Activated T-cell treated with anti-CD3 and anti-CD28 coated beads, Interleukin-2, amount 50 U/mL, for 4 hours (primary cell): ENCODE measurements at regions not wholly inside any gene's neighbourhood (a gene's known extent, or its start where the extent isn't known, plus 50 kb on each side); places are given as distances from the start of the nearest gene placed in this dataset.
A peak's percentile ranks its signal among the peaks of the same experiment; 100 is the strongest.

ENCODE experiments used
- ATAC-seq, 2 donors: fragments of 200-7000 bp; cut with Tn5 transposase; one replicate each; pipeline ENCODE4 v1.10.0; 2021
- DNase-seq: peaks from one replicate; pipeline ENCODE4 v3.0.0-alpha.2; 2020
- H3K27me3 Mint-ChIP-seq: one replicate; pipeline ENCODE4 v1.8.0; 2021; ENCODE audit warnings: low read depth, mixed read lengths
- H3K36me3 Mint-ChIP-seq: one replicate; pipeline ENCODE4 v1.8.0; 2022; ENCODE audit warnings: mixed read lengths; ENCODE audit not compliant: insufficient read depth
- H3K4me1 Mint-ChIP-seq: one replicate; pipeline ENCODE4 v1.8.0; 2021; ENCODE audit warnings: low read depth, mixed read lengths
- H3K4me3 Mint-ChIP-seq: one replicate; pipeline ENCODE4 v1.8.0; 2021; ENCODE audit warnings: mild to moderate bottlenecking, moderate library complexity, mixed read lengths
- H3K9me3 Mint-ChIP-seq: one replicate; pipeline ENCODE4 v1.8.0; 2021; ENCODE audit warnings: mixed read lengths

DNA sequence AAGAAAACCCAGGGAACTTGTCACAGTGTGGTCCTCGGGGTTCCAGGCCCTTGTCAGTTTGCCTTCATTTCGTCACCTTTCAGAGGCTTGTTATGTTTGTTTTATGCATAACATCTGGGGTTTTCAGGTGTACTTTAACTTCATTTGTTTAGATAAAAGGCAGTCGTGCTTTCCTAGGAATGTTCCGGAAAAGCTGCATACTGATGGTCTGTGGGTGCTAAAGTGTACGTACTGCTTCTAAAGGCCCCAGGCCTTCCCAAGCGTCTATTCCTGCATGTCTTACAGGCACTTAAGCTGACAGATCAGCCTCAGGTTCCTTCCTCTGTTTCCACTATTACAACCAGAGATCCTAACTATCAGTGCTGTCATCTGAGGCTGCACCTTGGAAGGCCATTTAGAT, 95.6 kb upstream of the ANKH start:
- DNase-seq: no peak
- Mint-ChIP-seq H3K27me3 (no peaks in the 10 kb centered on the region), H3K4me1 (no peaks in the 10 kb centered on the region), H3K9me3 (no peaks in the 10 kb centered on the region), H3K4me3 (no peak overlapping the region), H3K36me3 (no peaks in the 10 kb centered on the region)
- no peak for ATAC-seq

DNA sequence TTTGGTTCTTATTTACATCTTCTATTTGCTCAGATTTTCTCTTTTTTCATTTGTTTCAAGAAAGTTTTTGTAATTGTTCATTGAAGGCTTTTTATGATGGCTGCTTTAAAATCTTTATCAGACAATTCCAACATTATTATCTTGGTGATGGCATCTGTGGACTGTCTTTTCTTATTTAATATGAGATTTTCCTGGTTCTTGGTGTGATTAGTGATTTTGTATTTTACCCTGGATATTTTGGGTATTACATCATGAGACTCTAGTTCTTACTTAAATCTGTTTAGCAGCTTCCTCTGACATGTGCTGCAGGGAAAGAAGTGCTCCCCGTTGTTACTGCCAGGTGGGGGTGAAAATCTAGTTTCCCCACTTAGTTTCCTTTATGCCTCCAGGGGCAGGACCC, 94.2 kb upstream of the ANKH start:
- DNase-seq (no peak), ATAC-seq (no peak)
- H3K4me3 Mint-ChIP-seq: no peak overlapping the region
- H3K36me3 Mint-ChIP-seq: no peaks in the 10 kb centered on the region
- H3K4me1 Mint-ChIP-seq: no peaks in the 10 kb centered on the region
- no peaks in the 10 kb centered on the region for H3K9me3 Mint-ChIP-seq
- H3K27me3 Mint-ChIP-seq: no peaks in the 10 kb centered on the region

DNA sequence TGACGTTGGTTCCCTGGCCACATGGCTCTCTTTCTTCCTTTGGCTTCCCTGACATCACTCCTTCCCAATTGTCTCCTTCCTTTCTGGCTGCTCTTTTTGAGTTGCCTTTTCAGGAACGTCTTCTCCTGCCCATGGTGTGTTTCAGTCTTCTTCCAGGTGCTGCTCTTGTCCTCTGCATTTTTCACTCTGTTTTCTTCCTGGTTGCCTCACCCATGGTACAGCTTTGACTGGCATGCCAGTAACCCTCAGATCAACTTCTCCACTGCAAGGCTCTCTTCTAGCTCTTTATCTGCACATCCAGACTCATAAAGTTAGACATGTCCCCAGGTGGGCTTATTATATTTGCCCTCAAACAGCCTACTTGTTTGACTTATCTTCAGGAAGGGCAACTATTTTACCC, 91.0 kb upstream of the ANKH start:
- Mint-ChIP-seq H3K9me3 (no peaks in the 10 kb centered on the region), H3K27me3 (no peaks in the 10 kb centered on the region), H3K36me3 (no peaks in the 10 kb centered on the region), H3K4me3 (no peak overlapping the region), H3K4me1 (no peaks in the 10 kb centered on the region)
- no peak for DNase-seq
- no peak for ATAC-seq

DNA sequence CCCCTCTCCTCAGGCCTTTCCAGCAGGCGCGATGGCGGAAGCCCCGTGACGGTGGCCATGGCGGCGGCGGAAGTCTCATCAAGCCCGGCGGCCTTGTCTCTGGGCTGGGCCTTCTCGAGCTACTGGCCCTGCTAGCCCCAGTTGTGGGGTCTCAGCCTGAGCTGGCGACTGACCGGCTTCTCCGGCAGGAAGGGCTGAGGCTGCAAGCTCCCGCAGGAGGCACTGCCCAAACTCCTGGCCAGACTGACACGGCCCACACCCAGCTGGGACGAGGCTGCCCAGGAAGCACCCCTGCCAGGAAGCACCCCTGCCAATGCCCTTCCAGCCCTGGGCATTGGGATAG, 88.5 kb upstream of the ANKH start:
- H3K27me3 Mint-ChIP-seq: no peaks in the 10 kb centered on the region
- ATAC-seq: no peak

DNA sequence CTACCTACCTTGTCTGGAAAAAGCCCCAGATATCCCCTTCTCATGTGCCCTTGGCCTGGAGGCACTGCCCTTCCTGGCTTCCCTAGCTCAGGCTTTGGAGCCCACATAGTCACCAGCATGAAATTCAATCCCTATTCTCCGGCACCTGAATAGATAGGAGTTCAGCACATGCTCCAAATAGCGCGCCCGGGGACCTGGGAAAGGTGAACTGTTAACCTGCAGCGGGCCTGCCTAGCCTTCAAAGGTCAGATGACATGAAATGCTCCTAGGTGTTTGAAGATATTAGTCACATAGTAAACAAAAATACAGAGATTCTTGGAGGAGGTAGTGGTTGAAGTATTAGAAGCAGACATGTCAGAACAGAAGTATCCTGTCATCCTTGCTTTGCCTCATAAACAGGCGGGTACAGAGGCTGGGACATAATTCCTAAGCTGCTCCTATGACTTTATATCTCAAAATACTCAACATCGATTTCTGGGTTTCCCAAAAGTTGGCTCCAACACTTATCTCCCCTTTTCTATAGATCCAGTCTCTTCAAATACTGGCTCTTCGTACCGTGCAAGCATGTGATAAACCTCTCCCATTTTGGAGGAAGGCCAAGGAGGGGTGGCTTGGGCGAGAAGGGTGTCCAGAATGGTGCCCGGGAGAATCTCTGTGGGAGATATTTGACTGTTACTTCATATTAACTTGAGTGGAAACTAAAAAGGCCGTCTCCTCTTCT, 88.0 kb upstream of the ANKH start:
- no peaks in the 10 kb centered on the region for H3K4me1 Mint-ChIP-seq
- H3K27me3 Mint-ChIP-seq: no peaks in the 10 kb centered on the region

More for the DNA sequence above, 88.5 kb upstream of the ANKH start:
- Mint-ChIP-seq H3K36me3 (no peaks in the 10 kb centered on the region), H3K9me3 (no peaks in the 10 kb centered on the region), H3K4me1 (no peaks in the 10 kb centered on the region), H3K4me3 (no peak overlapping the region)
- DNase-seq: no peak

DNA sequence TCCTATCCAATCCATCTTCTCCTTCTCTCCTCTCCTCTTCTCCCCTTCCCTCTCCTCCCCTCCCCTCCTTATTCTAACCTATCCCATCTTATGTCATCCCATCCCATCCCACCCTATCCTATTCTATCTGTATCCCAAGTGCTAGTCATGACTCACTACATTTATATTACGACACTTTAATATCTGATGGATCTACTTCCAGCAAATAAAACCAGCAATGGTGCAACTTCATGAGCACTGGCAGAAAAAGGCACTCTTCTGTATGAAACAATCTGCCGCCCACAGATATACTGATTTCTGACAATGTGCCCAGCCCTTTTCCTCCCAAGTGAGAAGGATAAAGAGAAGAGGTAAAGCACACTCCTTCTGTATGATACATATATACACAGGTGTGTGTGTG, 86.6 kb upstream of the ANKH start:
- no peak overlapping the region for H3K4me3 Mint-ChIP-seq
- no peaks in the 10 kb centered on the region for H3K4me1 Mint-ChIP-seq
- DNase-seq (no peak), ATAC-seq (no peak)
- H3K36me3 Mint-ChIP-seq: no peaks in the 10 kb centered on the region
- no peaks in the 10 kb centered on the region for H3K27me3 Mint-ChIP-seq
- H3K9me3 Mint-ChIP-seq: no peaks in the 10 kb centered on the region

More for the DNA sequence above, 88.0 kb upstream of the ANKH start:
- Mint-ChIP-seq H3K9me3 (no peaks in the 10 kb centered on the region), H3K4me3 (no peak overlapping the region), H3K36me3 (no peaks in the 10 kb centered on the region)
- DNase-seq (no peak), ATAC-seq (no peak)

DNA sequence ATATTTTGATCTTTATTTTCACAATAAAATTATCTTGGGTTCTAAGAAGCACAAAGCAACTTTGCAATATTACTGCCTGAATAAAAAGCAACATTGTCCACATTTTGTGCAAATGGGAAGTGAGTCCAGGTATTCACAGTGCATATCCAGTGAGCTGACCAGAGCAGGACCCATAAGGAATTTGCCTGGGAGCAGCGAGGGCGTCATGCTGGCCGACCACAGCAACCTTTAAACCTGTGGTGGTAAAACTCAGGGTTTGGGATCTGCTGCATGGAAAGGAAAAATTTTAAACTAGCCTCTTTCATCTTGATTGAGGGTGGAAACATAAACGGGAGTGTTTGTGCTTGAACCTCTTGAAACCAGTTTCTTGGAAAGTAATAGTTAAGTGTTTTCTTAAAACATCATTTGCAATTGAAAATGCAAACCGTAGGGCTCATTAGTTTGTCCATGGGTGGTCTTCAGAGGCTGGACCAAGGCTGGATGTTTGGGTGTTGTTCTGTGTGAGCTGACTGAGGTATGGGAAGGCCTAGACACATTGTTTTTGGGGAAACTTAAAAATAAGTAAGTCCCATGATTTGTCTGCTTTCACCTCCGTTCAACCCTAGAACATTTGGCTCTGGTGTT, 85.0 kb upstream of the ANKH start:
- ATAC-seq: no peak
- Mint-ChIP-seq H3K4me3 (no peak overlapping the region), H3K4me1 (no peaks in the 10 kb centered on the region), H3K36me3 (no peaks in the 10 kb centered on the region), H3K27me3 (no peaks in the 10 kb centered on the region), H3K9me3 (no peaks in the 10 kb centered on the region)
- no peak for DNase-seq

DNA sequence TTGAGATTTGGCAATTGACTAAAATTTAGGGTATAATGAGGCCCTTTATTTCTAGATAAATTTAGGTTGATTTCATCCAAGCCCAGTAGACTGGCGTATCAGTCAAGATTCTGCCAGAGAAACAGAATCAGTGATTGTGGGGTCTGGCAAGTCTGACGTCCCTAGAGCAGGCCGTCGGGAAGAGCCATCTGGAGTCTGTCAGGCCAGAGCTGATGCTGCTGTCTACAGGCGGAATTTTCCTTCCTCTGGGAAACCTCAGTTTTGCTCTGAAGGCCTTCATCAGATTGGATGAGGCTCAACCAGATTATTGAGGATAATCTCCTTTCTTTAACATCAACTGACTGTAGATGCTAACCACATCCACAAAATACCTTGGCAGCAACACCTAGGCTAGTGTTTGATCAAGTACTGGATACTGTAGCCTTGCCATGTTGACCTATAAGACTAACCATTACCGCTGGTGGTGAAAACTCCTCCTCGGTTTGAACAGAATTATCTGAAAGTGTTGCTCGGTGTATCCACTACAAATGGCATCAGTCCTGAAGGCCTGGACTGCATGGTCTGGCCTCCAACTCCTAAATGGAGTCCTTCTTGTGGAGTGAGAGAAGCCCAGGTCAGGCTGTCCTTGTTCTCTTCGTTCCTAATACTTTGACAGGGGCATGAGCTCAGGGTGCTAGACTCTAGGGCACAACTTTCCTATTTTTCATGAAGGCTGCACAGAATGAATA, 83.2 kb upstream of the ANKH start:
- Mint-ChIP-seq H3K27me3 (no peaks in the 10 kb centered on the region), H3K4me1 (no peaks in the 10 kb centered on the region), H3K4me3 (no peak overlapping the region), H3K36me3 (no peaks in the 10 kb centered on the region), H3K9me3 (no peaks in the 10 kb centered on the region)
- ATAC-seq (no peak), DNase-seq (no peak)

DNA sequence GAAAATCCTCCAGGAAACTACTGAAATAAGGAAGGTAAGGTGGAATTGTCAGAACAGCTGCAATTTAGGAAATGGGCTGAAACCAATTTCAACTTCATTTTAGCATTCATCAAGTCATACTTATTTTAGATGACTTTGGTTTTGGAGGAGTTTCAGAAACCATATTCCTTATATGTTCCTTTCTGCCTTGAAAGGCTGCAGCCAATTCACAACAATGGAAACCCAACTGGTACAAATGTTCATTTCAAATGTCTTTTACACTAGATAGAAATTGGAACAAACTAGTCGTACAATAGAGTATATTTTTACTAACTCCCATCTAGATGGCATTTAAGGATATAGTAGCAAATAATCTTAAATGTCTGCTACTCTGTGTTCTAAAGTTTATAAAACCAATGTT, 82.6 kb upstream of the ANKH start:
- ATAC-seq (no peak), DNase-seq (no peak)
- Mint-ChIP-seq H3K9me3 (no peaks in the 10 kb centered on the region), H3K36me3 (no peaks in the 10 kb centered on the region), H3K4me1 (no peaks in the 10 kb centered on the region), H3K27me3 (no peaks in the 10 kb centered on the region), H3K4me3 (no peak overlapping the region)

DNA sequence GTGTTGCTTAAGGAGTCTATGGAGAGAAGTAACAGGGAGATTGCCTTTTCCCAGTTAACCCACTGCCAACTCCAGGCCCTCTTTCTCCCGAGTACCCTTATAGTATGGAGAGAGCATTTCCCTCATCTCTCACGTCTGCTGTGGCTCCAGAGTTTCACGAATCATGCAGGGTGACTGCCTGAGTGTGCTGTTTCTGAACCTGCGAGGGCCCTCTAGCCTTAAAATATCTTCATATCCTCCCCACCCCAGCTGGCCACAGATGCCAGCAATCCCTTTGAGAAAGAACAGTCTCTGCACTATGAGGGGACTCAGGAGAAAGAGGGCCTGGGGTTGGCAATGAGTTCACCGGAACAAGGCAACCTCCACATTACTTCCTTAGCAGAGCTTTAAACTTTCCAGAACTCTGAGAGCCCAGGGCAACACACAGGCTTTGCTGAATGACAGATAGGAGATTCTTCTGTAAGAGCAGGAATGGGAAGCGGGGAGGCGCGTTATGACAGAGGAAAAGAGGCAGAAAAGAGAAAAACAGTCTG, 81.6 kb upstream of the ANKH start:
- H3K9me3 Mint-ChIP-seq: no peaks in the 10 kb centered on the region
- H3K36me3 Mint-ChIP-seq: no peaks in the 10 kb centered on the region
- H3K27me3 Mint-ChIP-seq: no peaks in the 10 kb centered on the region
- no peak for DNase-seq
- no peak overlapping the region for H3K4me3 Mint-ChIP-seq
- H3K4me1 Mint-ChIP-seq: no peaks in the 10 kb centered on the region
- ATAC-seq: no peak

DNA sequence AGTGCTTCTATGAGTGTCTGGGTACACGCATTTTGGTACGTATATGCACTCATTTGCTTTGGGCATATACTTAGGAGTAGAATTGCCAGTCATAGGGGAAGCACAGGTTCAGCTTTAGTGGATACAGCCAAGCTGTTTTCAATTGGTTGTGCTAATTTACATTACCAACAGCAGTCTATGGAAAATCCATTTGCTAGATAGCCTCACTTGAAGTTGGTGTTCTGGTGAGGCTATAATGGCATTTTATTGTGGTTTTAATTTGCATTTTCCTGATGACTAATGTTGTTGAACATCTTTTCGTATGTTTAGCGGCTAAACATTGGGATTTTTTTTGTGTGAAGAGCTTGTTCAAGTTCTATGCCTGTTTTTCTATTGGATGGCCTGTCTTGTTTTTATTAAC, 76.8 kb upstream of the ANKH start:
- H3K36me3 Mint-ChIP-seq: no peaks in the 10 kb centered on the region
- H3K4me1 Mint-ChIP-seq: peaks cover 7% of the 10 kb centered on the region
- H3K27me3 Mint-ChIP-seq: no peaks in the 10 kb centered on the region
- H3K4me3 Mint-ChIP-seq: no peak overlapping the region
- DNase-seq: no peak
- no peak for ATAC-seq
- H3K9me3 Mint-ChIP-seq: no peaks in the 10 kb centered on the region

DNA sequence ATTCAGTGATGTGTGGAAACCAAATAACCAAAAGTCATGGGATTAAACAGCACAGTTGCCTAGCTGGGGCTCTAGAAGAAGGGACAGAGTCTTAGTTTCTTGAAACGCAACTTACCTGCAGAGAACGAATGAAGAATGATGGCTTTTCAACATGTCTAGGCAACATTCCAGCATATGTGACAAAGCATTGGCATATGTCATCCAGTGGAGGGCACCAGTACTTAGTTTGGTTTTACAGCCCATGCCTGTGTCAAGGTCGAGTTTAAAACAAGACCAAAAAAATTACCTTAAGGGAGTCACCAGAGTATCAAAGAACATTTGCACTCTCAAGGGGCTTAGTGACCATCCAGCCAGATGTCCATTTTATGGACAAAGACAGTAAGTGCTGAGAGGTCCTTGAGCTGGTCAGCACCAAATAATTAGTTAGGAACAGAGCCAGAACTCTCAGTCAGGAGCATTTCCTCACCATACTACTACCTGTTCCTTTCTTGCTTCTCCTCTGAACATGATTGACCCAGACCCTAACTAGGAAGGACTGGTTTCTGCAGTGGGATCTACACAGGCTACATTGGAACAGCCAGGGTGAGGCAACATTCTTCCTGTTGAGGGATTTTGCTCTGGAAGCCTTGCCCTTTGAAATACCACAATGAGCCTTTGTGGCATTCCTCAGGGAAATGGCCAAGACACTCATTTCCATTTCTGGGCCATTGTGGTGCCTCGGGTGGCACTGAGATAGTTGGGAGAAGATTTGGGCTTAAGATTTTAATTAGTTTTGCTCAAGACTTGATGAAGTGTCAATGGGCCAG, 75.4 kb upstream of the ANKH start:
- DNase-seq (peak; percentile 21), ATAC-seq (peak; percentile 65 to 80)
- no peaks in the 10 kb centered on the region for H3K36me3 Mint-ChIP-seq
- no peaks in the 10 kb centered on the region for H3K27me3 Mint-ChIP-seq
- H3K4me3 Mint-ChIP-seq: no peak overlapping the region
- no peaks in the 10 kb centered on the region for H3K9me3 Mint-ChIP-seq
- peaks cover 8% of the 10 kb centered on the region for H3K4me1 Mint-ChIP-seq

DNA sequence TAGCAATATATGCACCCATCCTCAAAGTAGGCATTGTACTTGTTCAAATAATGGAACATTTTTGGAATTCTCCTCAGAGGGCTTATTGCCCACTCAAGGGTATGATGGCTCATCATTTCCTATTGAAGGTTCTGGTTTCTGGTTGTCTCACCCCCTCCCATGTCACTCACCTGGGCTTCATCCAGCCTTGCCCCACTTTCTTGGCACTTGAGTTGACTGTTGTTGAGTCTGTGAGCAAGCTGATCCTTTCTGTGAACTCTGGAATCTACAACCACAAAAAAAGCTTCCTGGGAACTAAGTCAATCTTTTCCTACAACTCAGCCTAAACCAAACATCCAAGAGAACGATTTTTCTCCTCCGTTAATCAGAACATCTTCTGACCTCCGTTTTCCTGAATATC, 73.9 kb upstream of the ANKH start:
- ATAC-seq (no peak), DNase-seq (no peak)
- Mint-ChIP-seq H3K4me3 (no peak overlapping the region), H3K27me3 (no peaks in the 10 kb centered on the region), H3K4me1 (peaks cover 8% of the 10 kb centered on the region), H3K36me3 (no peaks in the 10 kb centered on the region), H3K9me3 (no peaks in the 10 kb centered on the region)

DNA sequence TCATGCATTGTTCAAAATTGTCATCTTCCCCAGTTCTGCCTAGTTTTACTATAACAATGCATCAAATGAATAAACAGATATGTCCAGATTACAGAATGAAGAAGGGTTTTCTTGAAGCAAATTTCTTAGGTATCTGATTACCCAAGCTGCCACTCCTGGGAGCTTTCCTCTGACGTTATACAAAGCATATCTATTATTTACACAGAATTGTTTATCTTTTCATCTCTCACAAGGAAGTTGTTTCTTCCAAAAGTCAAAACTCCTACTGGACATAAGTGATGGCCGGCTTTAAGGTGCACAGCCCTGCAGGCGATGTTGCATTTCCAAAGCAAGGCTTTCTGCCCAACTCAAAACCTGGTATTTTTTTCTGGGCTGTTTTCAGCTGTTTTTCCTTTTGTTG, 73.4 kb upstream of the ANKH start:
- DNase-seq (no peak), ATAC-seq (no peak)
- no peak overlapping the region for H3K4me3 Mint-ChIP-seq
- H3K36me3 Mint-ChIP-seq: no peaks in the 10 kb centered on the region
- no peaks in the 10 kb centered on the region for H3K27me3 Mint-ChIP-seq
- H3K9me3 Mint-ChIP-seq: no peaks in the 10 kb centered on the region
- peaks cover 8% of the 10 kb centered on the region for H3K4me1 Mint-ChIP-seq
